ENCODE measurements at regions not wholly inside any gene's neighbourhood (a gene's known extent, or its start where the extent isn't known, plus 50 kb on each side); places are given as distances from the start of the nearest gene placed in this dataset.

DNA sequence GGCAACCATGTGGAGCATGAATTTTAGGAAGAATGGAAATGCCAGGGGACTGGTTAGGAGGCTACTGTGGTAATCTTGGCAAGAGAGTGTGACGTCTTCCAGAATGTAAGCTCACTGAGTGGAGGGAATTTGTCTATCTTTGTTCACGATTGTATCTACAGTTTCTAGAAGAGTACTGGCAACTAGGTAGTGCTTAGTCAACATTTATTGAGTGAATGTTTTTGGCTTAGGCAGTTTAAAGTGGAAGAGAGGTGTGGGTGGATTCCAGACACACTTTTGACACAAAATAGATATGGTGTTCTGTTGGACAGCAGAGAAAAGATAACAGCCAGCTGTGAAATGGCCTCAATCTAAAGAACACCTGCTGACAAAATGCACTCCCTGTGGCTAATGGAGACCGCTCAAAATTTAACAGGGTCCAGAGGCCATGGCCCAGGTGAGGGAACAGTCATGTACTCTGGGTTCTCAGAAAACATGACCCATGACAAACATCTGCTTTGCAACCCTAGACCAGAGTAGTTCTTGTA, 139.3 kb downstream of the GPX5 start:
- TF ChIP-seq, protein P1, sequence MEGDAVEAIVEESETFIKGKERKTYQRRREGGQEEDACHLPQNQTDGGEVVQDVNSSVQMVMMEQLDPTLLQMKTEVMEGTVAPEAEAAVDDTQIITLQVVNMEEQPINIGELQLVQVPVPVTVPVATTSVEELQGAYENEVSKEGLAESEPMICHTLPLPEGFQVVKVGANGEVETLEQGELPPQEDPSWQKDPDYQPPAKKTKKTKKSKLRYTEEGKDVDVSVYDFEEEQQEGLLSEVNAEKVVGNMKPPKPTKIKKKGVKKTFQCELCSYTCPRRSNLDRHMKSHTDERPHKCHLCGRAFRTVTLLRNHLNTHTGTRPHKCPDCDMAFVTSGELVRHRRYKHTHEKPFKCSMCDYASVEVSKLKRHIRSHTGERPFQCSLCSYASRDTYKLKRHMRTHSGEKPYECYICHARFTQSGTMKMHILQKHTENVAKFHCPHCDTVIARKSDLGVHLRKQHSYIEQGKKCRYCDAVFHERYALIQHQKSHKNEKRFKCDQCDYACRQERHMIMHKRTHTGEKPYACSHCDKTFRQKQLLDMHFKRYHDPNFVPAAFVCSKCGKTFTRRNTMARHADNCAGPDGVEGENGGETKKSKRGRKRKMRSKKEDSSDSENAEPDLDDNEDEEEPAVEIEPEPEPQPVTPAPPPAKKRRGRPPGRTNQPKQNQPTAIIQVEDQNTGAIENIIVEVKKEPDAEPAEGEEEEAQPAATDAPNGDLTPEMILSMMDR (conservative IDR thresholded peaks at IDR 0.05; ENCODE audit: low read length), result no peak
- TF ChIP-seq EZH2phosphoT487 (IDR thresholded peaks at IDR 0.05; ENCODE audit: borderline replicate concordance), result no peak
